Prostate gland (tissue), 2 donors: ENCODE measurements at regions not wholly inside any gene's neighbourhood (a gene's known extent, or its start where the extent isn't known, plus 50 kb on each side); places are given as distances from the start of the nearest gene placed in this dataset.

ENCODE experiments used
- CTCF ChIP-seq, 4 experiments: fragments of 200-600 bp in 2 of 4; fragments of 450-650 bp in 2 of 4; sonication (generic) in 2 of 4; IDR thresholded peaks; 1 replicate in 3 of 4; 2 replicates in 1 of 4; pipeline ENCODE4 v1.5.1; 2016 to 2019; ENCODE audit warnings: antibody characterized with exemption in 4 of 4, mild to moderate bottlenecking in 2 of 4, moderate library complexity in 2 of 4
- POLR2A ChIP-seq: fragments of 450-650 bp; IDR thresholded peaks from one replicate; pipeline ENCODE4 v1.6.1; 2016; ENCODE audit warnings: antibody characterized with exemption, mild to moderate bottlenecking
- POLR2AphosphoS5 ChIP-seq: sonication (generic); formaldehyde crosslinking; IDR thresholded peaks from one replicate; pipeline ENCODE4 v1.6.1; 2017; ENCODE audit warnings: antibody characterized with exemption

- TF ChIP-seq CTCF (IDR thresholded peaks at IDR 0.05) (no peak), POLR2A (no peak), POLR2AphosphoS5 (no peak)
Observed at GRCh38 chr3:147141516-147142288, 264.6 kb downstream of the ZIC4 start.
